Ascending aorta (tissue), 2 donors: ENCODE measurements at regions not wholly inside any gene's neighbourhood (a gene's known extent, or its start where the extent isn't known, plus 50 kb on each side); places are given as distances from the start of the nearest gene placed in this dataset.

Experiments
- DNase-seq, 2 donors: peaks; one replicate each; pipeline ENCODE4 v3.0.0-alpha.2; 2019; ENCODE audit warnings: low spot score in 2 of 2
- H3K27ac ChIP-seq, 2 donors: fragments of 200-600 bp; sonication (generic); one replicate each; pipeline ENCODE4 v1.5.1; 2016 to 2017; ENCODE audit warnings: mild to moderate bottlenecking in 1 of 2
- H3K27me3 ChIP-seq: fragments of 200-600 bp; sonication (generic); one replicate; pipeline ENCODE4 v1.5.1; 2017
- H3K36me3 ChIP-seq, 2 donors: fragments of 200-600 bp; sonication (generic); one replicate each; pipeline ENCODE4 v1.5.1; 2016
- H3K4me1 ChIP-seq, 2 donors: fragments of 200-600 bp; sonication (generic); one replicate each; pipeline ENCODE4 v1.5.1; 2016 to 2017; ENCODE audit warnings: mild to moderate bottlenecking in 1 of 2
- H3K4me3 ChIP-seq, 2 donors: fragments of 200-600 bp; sonication (generic); one replicate each; pipeline ENCODE4 v1.5.1; 2016 to 2017; ENCODE audit warnings: mild to moderate bottlenecking in 1 of 2
- H3K9me3 ChIP-seq, 2 donors: fragments of 200-600 bp; sonication (generic); one replicate each; pipeline ENCODE4 v1.5.1; 2016
- CTCF ChIP-seq, 3 experiments: fragments of 200-600 bp in 2 of 3; fragments of 450-650 bp in 1 of 3; sonication (generic) in 2 of 3; IDR thresholded peaks; one replicate each; pipeline ENCODE4 v1.5.1; 2016 to 2019; ENCODE audit warnings: antibody characterized with exemption in 3 of 3, mild to moderate bottlenecking in 1 of 3, moderate library complexity in 1 of 3
- intact Hi-C: fragments of 100-400 bp; cut with DNase I; formaldehyde crosslinking; loops from one replicate; pipeline ENCODE4 v1.15.1; 2023

GRCh38 chr7:119957335-119957734 is 315.6 kb upstream of the KCND2 start:
- no peak overlapping the region for H3K4me3 ChIP-seq
- no peaks in the 10 kb centered on the region for H3K4me1 ChIP-seq
- intact Hi-C loops = no loop called here
- H3K27me3 ChIP-seq = no peaks in the 10 kb centered on the region
- H3K36me3 ChIP-seq = no peaks in the 10 kb centered on the region
- no peak overlapping the region for H3K27ac ChIP-seq
- TF ChIP-seq CTCF (IDR thresholded peaks at IDR 0.05) = no peak
- no peaks in the 10 kb centered on the region for H3K9me3 ChIP-seq
- DNase-seq = no peak

DNA sequence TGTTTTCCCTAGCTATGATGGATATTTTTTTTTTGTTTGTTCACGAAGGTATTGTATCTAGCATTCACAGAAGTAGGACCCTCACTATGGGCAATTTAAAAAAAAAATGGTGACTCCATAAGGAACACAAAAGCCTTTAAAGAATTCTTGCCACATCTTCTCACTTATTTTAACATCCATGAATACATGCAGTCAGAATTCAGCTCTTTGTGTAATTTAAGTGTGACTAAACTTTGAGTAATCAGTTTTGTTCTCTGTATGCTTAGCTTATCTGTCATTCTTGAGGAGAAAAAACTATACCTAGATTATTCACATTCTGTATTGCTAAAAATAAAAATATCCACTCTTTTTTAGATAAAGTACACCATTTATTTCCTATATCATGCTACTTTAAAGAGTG is 313.2 kb upstream of the KCND2 start:
- intact Hi-C loops = no loop called here
- H3K4me3 ChIP-seq = no peak overlapping the region
- TF ChIP-seq CTCF (IDR thresholded peaks at IDR 0.05) = no peak

GRCh38 chr7:119963654-119964053 is 309.3 kb upstream of the KCND2 start:
- no peak overlapping the region for H3K4me3 ChIP-seq

More for the DNA sequence above, 313.2 kb upstream of the KCND2 start:
- H3K27ac ChIP-seq = no peak overlapping the region
- no peak for DNase-seq
- H3K4me1 ChIP-seq = no peaks in the 10 kb centered on the region
- H3K36me3 ChIP-seq = no peaks in the 10 kb centered on the region
- H3K9me3 ChIP-seq = no peaks in the 10 kb centered on the region
- no peaks in the 10 kb centered on the region for H3K27me3 ChIP-seq

DNA sequence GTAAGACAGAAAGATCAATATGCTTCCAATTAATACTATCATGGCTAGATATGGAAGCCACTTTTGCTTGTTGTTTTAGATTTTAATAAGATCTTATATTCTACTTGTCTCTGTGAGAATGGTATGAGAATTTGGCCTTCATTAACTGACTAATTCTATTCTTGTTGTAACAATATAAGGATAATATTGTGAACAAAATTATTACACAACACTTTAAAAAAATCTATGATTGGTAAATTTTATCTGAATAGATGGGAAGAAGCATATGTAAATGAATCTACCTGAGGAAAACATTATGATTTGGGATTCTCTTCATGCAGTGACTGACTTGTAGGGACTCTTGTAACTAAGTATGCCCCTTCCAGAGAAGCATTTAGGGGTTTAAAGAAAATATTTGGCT is 308.9 kb upstream of the KCND2 start:
- Histone ChIP-seq H3K27ac (no peak overlapping the region), H3K9me3 (no peaks in the 10 kb centered on the region), H3K4me3 (no peak overlapping the region), H3K4me1 (no peaks in the 10 kb centered on the region), H3K27me3 (no peaks in the 10 kb centered on the region), H3K36me3 (no peaks in the 10 kb centered on the region)
- no peak for DNase-seq
- no peak for TF ChIP-seq CTCF (IDR thresholded peaks at IDR 0.05)
- intact Hi-C loops = no loop called here

More at GRCh38 chr7:119963654-119964053, 309.3 kb upstream of the KCND2 start:
- intact Hi-C loops = no loop called here
- H3K9me3 ChIP-seq = no peaks in the 10 kb centered on the region
- no peak for TF ChIP-seq CTCF (IDR thresholded peaks at IDR 0.05)
- H3K36me3 ChIP-seq = no peaks in the 10 kb centered on the region
- no peak for DNase-seq
- no peaks in the 10 kb centered on the region for H3K4me1 ChIP-seq
- no peak overlapping the region for H3K27ac ChIP-seq
- no peaks in the 10 kb centered on the region for H3K27me3 ChIP-seq

DNA sequence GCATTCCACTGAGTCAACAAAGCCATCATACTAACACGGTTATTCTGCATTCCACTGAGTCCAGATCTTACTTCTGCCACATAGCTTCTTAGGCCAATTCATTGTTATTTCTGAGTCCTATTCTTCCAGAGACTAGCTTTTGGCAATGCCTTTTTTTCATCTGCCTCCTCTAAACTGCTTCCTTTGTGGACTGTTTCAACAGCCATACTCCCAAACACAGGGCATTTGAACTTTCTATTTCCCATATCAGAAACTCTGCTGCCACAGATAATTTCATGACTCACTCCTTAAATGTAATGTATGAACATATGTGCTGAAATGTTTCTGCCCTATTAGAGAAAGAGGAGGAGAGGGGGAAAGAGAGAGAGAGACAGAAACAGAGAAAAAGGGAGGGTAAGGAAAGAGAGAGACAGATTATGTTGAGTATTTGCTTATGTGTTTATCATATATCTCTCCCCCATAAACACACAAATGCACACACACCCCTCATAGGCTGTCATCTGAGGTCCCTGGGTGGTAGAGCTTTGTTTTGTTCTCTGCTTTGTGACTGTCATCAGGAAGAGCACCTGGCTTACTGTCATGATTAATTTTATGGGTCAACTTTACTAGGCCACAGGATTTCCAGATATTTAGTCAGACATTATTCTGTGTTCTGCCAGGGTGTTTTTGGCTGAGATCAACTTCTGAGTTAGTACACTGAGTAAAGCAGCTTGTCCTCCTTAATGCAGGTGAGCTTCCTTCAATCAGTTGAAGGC is 308.0 kb upstream of the KCND2 start:
- TF ChIP-seq CTCF (IDR thresholded peaks at IDR 0.05) = no peak
- H3K36me3 ChIP-seq = no peaks in the 10 kb centered on the region
- H3K27me3 ChIP-seq = no peaks in the 10 kb centered on the region
- DNase-seq = no peak
- intact Hi-C loops = no loop called here
- no peaks in the 10 kb centered on the region for H3K4me1 ChIP-seq
- no peak overlapping the region for H3K27ac ChIP-seq
- H3K9me3 ChIP-seq = no peaks in the 10 kb centered on the region
- no peak overlapping the region for H3K4me3 ChIP-seq
